Hematopoietic multipotent progenitor cell treated with erythropoietin and hydrocortisone succinate and interleukin-3 and kit ligand, for 6 days (in vitro differentiated cells): ENCODE measurements at regions not wholly inside any gene's neighbourhood (a gene's known extent, or its start where the extent isn't known, plus 50 kb on each side); places are given as distances from the start of the nearest gene placed in this dataset.

Experiments used
- DNase-seq: peaks from one replicate; pipeline ENCODE4 v3.0.0-alpha.2; 2015

DNA sequence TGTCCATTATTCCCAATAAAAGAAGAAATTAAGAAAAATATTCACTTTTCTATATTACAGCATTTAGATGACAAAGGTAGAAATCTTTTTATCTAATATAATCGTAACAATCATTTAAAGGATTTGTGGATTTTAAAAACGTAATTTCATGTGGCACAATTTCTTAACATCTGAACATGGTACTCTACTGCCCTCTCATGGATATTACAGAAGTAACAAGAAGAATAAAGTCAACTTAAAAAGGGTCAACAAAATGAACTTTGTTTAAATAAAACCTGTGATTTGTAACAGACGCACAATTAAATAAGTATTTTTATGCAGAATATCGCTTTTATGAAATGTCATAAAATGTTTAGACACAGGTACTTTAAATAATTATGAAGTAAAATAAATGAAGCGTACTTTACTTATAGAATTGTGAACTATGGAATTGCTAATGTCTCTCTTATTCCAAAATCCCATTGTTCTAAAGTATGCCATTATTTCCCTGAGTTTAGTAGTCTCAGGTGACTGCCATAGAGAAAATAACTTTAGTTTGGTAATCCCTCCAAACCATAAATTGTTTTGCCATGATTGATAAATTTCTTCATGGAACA lies 366.8 kb upstream of the ZNF385D start:
- peak; percentile 75 for DNase-seq

GRCh38 chr3:22118542-22118941 lies 367.5 kb upstream of the ZNF385D start:
- no peak for DNase-seq

- no peak for DNase-seq
Observed at GRCh38 chr3:22121068-22121701, 370.2 kb upstream of the ZNF385D start.

DNA sequence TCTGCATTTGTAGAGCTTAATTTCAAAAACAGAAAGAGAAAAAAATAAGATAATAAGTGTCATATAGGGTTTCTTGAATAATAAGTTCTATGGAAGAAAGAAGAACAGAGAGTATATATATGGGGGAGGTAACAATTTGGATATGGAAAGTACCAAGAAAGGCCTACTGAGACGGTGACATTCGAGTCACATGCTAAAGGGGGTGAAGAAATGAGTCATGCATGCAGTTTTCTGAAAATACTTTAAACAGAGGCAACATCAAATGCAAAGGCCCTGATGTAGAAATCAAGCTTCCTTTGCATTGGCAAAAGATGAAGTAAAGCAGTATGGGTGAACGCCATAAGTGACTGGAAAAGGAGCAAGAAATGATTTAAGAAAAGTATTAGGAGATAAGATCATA lies 371.6 kb upstream of the ZNF385D start:
- no peak for DNase-seq

DNA sequence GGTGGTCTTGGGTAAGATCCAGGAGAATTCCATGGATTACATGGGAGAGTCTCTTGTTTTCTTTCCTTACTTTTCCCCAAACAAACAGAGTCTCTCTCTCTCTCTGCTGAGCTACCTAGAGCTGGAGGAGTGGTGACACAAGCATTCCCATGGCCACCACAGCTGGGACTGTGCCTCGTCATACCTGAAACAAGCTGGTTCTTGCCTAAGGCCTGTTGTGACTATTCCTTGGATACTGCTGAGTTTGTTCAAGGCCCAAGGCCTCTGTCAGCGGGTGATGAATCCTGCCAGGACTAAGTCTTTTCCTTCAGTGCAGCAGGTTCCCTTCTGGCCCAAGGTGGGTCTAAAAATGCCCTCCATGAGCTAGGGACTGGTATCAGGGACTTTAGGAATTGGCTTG lies 378.1 kb upstream of the ZNF385D start:
- DNase-seq: no peak

- no peak for DNase-seq
Observed at GRCh38 chr3:22141769-22142168, 390.8 kb upstream of the ZNF385D start.

DNA sequence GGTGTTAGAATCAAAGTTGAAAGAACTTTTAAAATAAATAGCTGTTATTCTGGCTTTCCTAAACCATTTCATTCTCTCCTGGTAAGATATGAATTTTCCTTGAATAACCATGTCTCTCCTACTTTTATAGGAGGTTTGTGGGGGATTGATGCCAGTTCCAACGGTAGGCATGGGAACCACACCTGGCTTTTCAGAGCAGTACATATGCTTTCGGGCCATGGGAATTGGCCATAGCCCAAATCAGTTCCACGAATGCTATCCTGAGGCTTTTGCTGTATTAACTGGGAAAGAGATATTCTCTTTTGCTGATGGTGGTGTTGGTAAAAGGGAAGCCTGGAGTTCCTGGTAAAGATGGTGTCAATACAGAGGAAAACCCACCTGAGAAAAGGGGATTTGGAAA lies 396.2 kb upstream of the ZNF385D start:
- DNase-seq: no peak

DNA sequence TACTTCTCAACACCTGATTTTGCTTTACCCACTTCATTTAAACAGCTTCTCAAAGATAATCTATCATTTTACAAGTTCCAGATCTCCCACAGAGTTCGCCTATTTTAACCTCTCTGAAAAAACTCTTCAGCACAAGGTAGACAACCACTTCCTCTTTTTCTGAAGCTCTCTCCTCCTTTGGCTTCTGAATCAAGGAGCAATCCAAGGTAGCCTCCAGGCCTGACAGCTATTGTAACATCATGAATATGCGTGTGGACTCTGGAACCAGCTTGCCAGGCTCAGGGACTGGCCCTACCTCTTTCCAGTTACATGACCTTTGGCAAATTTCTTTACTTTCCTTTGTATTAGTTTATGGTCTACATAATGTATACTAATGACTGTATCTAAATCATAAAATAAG lies 405.9 kb upstream of the ZNF385D start:
- peak; percentile 13 for DNase-seq

DNA sequence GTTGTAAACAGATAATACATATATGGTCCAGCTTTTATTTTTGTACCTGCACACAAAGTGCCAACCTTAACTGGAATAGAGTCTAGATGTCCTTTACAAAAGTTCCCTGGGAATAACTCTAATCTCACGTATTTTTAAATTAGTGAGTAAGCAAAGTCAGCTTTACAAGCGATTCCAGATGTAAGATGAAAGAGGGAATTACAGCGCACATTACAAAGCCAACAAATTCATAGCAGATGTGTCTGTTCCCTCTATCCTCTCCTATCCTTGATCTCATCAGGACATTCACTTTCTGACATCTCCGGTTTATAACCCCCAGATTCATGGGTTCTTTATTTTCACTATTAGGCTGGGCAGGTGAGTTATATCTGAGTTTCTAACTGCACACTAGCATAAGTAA lies 406.8 kb upstream of the ZNF385D start:
- no peak for DNase-seq

DNA sequence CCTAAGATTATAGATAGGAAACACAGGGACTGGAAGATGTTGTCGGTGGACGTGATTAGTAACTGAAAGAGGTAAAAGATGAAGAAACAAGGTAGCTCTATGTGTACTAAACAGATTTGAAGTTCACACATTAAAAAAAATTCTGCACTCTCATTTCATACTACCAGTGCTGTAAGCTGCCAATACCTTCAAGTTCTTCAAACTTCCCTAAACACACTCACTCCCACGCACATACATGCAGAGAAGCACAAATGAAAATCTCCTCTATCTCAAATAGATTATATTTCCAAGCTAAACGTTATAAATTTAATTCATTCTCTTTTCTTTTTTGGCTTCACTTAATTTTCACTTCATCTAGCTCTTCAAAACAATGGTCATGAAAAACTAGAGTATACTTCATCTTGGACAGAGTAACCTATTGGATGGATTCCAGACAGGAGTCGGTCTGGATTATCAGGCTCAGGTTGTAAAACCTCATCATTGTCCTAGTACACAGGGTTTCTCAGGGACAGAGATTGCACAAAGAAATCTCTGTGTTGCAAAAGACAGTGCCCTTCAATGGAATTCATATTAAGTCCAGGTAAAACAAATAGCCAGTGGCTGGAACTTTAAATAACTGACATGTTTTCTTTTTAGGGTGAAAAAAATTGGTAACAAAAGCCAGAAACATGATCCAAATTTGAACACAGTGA lies 408.1 kb upstream of the ZNF385D start:
- no peak for DNase-seq

DNA sequence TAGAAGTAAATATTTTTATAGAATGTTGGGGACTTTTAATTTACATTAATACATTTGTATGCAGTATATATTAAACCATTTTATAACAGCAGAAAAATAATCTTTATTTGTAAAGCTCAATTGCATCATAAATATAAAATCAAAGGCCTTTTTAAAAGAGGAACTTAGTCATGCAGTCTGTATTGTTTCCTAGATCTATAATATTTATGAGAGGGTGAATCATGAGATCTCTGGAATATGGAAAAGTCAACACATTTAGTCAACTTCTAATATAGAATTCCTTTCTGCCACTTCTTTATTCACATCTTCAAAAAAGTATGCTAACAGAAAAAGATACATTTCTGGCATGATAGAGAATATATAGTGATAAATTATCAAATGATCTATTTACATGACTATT lies 410.3 kb upstream of the ZNF385D start:
- no peak for DNase-seq

- no peak for DNase-seq
Observed at GRCh38 chr3:22170370-22170769, 419.4 kb upstream of the ZNF385D start.

GRCh38 chr3:22172964-22173363 lies 422.0 kb upstream of the ZNF385D start:
- no peak for DNase-seq

- DNase-seq: peak; percentile 51
Observed at GRCh38 chr3:22175947-22176346, 424.9 kb upstream of the ZNF385D start.

DNA sequence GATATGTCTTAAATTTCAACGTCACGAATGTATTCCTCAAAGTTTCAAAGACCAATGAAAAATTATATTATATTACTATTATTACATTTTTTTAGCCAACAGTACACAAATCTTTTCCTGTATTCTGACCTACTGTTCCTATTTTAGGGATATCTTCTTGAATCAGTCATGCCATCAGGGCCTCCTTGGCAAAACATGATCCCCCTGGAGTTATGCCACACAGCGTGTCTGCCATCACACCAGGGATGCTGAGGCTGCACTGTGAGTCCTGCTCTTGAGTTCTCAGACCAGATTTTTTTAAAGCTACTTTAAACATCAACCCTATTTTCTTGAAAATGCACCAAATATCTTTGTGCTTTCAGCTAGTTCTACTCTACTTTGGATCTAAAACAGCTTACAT lies 425.9 kb upstream of the ZNF385D start:
- no peak for DNase-seq

DNA sequence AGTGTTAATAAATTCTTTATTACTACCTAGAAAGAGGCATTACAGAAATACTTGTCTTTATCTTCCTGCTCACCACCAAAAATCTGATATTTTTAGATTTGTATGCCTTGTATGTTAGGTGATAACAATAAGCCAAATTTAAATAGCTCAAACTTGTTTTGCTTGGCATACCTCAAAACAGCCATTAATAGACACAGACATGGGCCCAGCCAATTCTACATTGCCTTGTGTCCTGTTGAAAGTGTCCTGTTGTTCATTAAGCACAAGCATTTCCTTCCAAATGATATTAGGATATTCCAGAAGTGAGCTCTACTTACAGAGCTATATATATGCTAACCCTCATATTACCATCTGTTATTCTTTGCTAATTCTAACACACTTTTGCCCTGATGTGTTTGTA lies 438.6 kb upstream of the ZNF385D start:
- no peak for DNase-seq

DNA sequence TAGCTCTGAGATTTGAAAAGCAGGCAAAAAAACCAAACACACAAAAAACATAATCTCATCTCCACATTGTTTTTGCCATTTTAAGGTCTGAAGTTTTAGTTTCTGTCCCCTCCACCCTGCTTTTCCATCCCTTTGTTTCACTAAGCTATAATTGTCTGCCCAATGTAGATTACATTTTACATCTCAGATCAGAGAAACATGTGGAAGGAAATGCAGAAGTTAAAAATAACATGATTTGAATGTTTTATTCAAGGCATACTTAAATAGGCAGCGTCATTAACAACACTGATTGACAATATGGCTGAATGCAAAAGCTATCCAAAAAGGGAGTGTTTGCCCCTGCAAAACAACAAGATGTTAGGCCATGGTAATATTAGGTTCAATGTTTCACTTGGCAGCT lies 448.1 kb upstream of the ZNF385D start:
- DNase-seq: no peak

GRCh38 chr3:22208844-22209243 lies 457.8 kb upstream of the ZNF385D start:
- DNase-seq: no peak

DNA sequence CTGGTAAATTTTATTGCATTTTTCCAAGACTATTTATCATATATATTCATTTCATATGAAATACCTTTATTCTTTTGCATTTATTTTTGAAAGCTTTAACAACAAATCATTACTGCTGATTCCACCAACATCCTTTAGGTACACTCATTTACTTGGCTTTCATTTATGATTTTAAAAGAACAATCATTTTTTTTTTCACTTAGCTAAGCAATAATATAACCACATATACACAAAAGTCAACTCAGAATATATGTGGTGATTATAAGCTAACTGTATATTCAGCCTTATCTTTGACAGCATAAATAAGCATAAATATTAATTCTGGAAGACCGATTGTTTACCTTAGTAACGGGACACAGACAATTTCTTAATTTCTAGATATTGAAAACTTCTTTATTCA lies 458.6 kb upstream of the ZNF385D start:
- no peak for DNase-seq

DNA sequence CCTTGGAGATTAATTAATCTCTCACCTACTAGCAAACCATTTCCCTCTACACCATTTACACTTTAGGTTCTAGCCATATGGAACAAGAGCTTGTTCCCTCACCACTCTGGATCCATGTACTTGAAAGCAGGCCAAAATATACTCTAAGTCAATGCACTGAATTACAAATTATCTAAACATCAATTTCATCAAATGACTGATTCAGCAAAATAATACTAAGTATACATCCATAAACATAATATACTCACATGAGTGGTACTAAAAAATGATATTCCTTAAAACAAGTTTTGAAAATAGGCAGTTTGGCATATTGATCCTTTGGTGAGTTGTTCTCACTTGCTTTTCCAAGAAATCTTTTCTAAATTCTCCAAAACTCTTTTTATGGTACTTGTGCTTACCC lies 459.7 kb upstream of the ZNF385D start:
- no peak for DNase-seq

GRCh38 chr3:22216601-22217000 lies 465.6 kb upstream of the ZNF385D start:
- no peak for DNase-seq

DNA sequence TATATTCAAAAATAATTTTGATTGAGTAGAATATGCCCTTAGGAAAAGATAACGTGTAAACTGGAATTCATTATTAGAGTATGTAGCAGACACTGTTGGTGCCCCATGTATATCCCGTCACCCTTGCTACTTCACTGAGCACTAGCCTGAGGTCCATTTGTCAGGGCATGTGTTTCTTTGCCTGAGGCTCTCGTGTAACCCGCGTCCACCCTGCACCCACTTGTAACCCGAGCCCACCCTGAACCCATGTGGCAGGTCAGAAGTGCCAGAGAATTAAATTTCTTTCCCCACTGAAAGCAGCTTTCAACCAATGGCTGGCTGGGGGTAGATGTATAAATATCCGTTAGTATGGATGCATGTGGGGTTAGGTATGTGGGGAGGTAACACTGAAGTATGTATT lies 474.2 kb upstream of the ZNF385D start:
- no peak for DNase-seq

DNA sequence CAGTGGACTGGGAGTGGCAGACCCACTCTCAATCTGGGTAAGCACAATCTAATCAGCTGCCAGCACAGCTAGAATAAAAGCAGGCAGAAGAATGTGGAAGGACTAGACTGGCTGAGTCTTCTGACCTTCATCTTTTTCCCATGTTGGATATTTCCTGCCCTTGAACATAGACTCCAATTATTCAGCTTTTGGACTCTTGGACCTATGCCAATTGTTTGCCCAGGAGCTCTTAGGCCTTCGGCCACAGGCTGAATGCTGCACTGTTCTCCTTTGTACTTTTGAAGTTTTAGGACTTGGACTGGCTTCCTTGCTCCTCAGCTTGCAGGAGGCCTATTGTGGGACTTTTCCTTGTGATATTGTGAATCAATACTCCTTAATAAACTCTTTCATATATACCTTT lies 477.7 kb upstream of the ZNF385D start:
- DNase-seq: no peak

DNA sequence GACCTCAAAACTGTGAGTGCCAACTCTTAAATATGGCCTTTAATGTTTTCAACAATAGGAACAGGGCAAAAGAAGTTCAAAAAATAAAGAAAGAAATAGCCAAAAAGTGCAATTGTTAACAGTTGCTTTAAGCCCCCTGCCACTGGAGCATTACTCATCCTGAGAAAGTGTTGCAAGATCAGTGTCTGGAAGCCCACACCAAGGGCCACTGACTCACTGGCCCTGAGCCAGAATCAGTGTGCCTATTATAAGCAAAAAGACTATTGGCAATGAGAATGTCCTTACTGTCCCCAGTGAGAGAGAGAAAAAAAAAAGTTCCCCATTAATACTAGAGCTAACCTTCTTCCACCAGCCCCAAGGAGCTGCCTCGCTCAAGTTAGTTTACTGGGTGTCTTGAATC lies 480.1 kb upstream of the ZNF385D start:
- DNase-seq: peak; percentile 31
